Trophoblast cell (in vitro differentiated cells and primary cell): ENCODE measurements at regions not wholly inside any gene's neighbourhood (a gene's known extent, or its start where the extent isn't known, plus 50 kb on each side); places are given as distances from the start of the nearest gene placed in this dataset.

Experiments
- DNase-seq, 2 donors: peaks; one replicate each; pipeline ENCODE4 v3.0.0-alpha.2; 2016
- H2AFZ ChIP-seq: 2 replicates; pipeline ENCODE4 v1.6.1; 2013; ENCODE audit warnings: low read length, moderate library complexity, mild to moderate bottlenecking; ENCODE audit not compliant: insufficient read depth, poor library complexity
- H2AK5ac ChIP-seq: 2 replicates; pipeline ENCODE4 v1.6.1; 2013; ENCODE audit warnings: mild to moderate bottlenecking, low read length
- H2BK120ac ChIP-seq: 2 replicates; pipeline ENCODE4 v1.6.1; 2013; ENCODE audit warnings: low read length, mild to moderate bottlenecking, moderate library complexity; ENCODE audit not compliant: insufficient read depth, poor library complexity
- H2BK12ac ChIP-seq: 2 replicates; pipeline ENCODE4 v1.6.1; 2013; ENCODE audit warnings: mild to moderate bottlenecking, low read length, moderate library complexity
- H2BK5ac ChIP-seq: 2 replicates; pipeline ENCODE4 v1.6.1; 2013; ENCODE audit warnings: low read length, low read depth, moderate library complexity, mild to moderate bottlenecking; ENCODE audit not compliant: poor library complexity
- H3K14ac ChIP-seq: 2 replicates; pipeline ENCODE4 v1.6.1; 2013; ENCODE audit warnings: mild to moderate bottlenecking, low read length
- H3K18ac ChIP-seq: 2 replicates; pipeline ENCODE4 v1.6.1; 2013; ENCODE audit warnings: mild to moderate bottlenecking, low read length
- H3K23ac ChIP-seq: 2 replicates; pipeline ENCODE4 v1.6.1; 2013; ENCODE audit warnings: low read length
- H3K27ac ChIP-seq: 2 replicates; pipeline ENCODE4 v1.5.1; 2013; ENCODE audit warnings: low read depth, mild to moderate bottlenecking, inconsistent platforms, low read length, moderate library complexity
- H3K27me3 ChIP-seq: 2 replicates; pipeline ENCODE4 v1.6.1; 2013; ENCODE audit warnings: inconsistent platforms, mild to moderate bottlenecking, low read length, moderate library complexity; ENCODE audit not compliant: insufficient read depth
- H3K36me3 ChIP-seq, 2 experiments: 1 replicate in 1 of 2; 2 replicates in 1 of 2; pipeline ENCODE4 v1.6.1; 2013; ENCODE audit warnings: low read length in 2 of 2, mild to moderate bottlenecking in 2 of 2, moderate library complexity in 1 of 2; ENCODE audit not compliant: insufficient read depth in 2 of 2, control insufficient read depth in 1 of 2
- H3K4ac ChIP-seq: 2 replicates; pipeline ENCODE4 v1.6.1; 2013; ENCODE audit warnings: low read depth, mild to moderate bottlenecking, low read length, moderate library complexity
- H3K4me1 ChIP-seq, 2 experiments: 1 replicate in 1 of 2; 2 replicates in 1 of 2; pipeline ENCODE4 v1.6.1; 2013; ENCODE audit warnings: low read length in 2 of 2, mild to moderate bottlenecking in 2 of 2, moderate library complexity in 1 of 2; ENCODE audit not compliant: insufficient read depth in 2 of 2, control insufficient read depth in 1 of 2
- H3K4me2 ChIP-seq: 2 replicates; pipeline ENCODE4 v1.6.1; 2013; ENCODE audit warnings: inconsistent platforms, mild to moderate bottlenecking, low read length, moderate library complexity
- H3K4me3 ChIP-seq: 2 replicates; pipeline ENCODE4 v1.5.1; 2013; ENCODE audit warnings: mild to moderate bottlenecking, low read depth, low read length, inconsistent platforms
- H3K79me1 ChIP-seq: one replicate; pipeline ENCODE4 v1.6.1; 2013; ENCODE audit warnings: low read length
- H3K79me2 ChIP-seq: 2 replicates; pipeline ENCODE4 v1.6.1; 2013; ENCODE audit warnings: low read length, mild to moderate bottlenecking; ENCODE audit not compliant: control insufficient read depth, insufficient read depth, poor library complexity
- H3K9ac ChIP-seq: 2 replicates; pipeline ENCODE4 v1.6.1; 2013; ENCODE audit warnings: mild to moderate bottlenecking, low read length
- H3K9me3 ChIP-seq: 2 replicates; pipeline ENCODE4 v1.6.1; 2013; ENCODE audit warnings: low read depth, mild to moderate bottlenecking, control low read depth, inconsistent platforms, low read length; ENCODE audit not compliant: insufficient read depth
- H4K12ac ChIP-seq: 2 replicates; pipeline ENCODE4 v1.6.1; 2013; ENCODE audit warnings: low read depth, mild to moderate bottlenecking, low read length, moderate library complexity
- H4K8ac ChIP-seq: 2 replicates; pipeline ENCODE4 v1.6.1; 2013; ENCODE audit warnings: low read depth, mild to moderate bottlenecking, low read length, moderate library complexity
- H4K91ac ChIP-seq: one replicate; pipeline ENCODE4 v1.6.1; 2013; ENCODE audit warnings: low read depth, mild to moderate bottlenecking, low read length, moderate library complexity
- WGBS: extraction: QIAGEN DNeasy Blood & Tissue Kit; methylation state at CpG from one replicate; pipeline ENCODE4 v1.1.7; 2013; ENCODE audit warnings: missing lambda C conversion rate; ENCODE audit not compliant: insufficient read length, insufficient coverage; ENCODE audit errors: extremely low coverage; 5-methylcytosine and 5-hydroxymethylcytosine counted together

GRCh38 chr2:176817061-176817565, 395.5 kb upstream of the HNRNPA3 start:
- Histone ChIP-seq H3K79me1 (no peaks in the 10 kb centered on the region), H3K9ac (no peak overlapping the region), H3K79me2 (no peaks in the 10 kb centered on the region), H2AK5ac (no peak overlapping the region), H4K12ac (no peak overlapping the region), H3K14ac (no peak overlapping the region), H3K23ac (no peak overlapping the region), H2AFZ (no peak overlapping the region), H3K4me2 (no peak overlapping the region), H3K9me3 (no peaks in the 10 kb centered on the region), H3K4me3 (no peak overlapping the region), H3K27ac (no peak overlapping the region), H4K91ac (no peak overlapping the region), H3K18ac (no peak overlapping the region), H3K36me3 (no peaks in the 10 kb centered on the region), H3K4ac (no peak overlapping the region), H2BK12ac (no peak overlapping the region), H3K4me1 (no peaks in the 10 kb centered on the region), H2BK120ac (no peak overlapping the region), H2BK5ac (no peak overlapping the region), H3K27me3 (no peaks in the 10 kb centered on the region), H4K8ac (no peak overlapping the region)
- DNase-seq = no peak
- no CpG with 5 or more reads among the region's 7 CpGs for WGBS

GRCh38 chr2:176818076-176818475, 394.5 kb upstream of the HNRNPA3 start:
- Histone ChIP-seq H3K9ac (no peak overlapping the region), H3K14ac (no peak overlapping the region), H3K36me3 (no peaks in the 10 kb centered on the region), H2BK12ac (no peak overlapping the region), H3K79me2 (no peaks in the 10 kb centered on the region), H3K79me1 (no peaks in the 10 kb centered on the region), H3K9me3 (no peaks in the 10 kb centered on the region), H3K4me3 (no peak overlapping the region), H3K18ac (no peak overlapping the region), H4K12ac (no peak overlapping the region), H3K4ac (no peak overlapping the region), H2AK5ac (no peak overlapping the region), H3K27me3 (no peaks in the 10 kb centered on the region), H3K27ac (no peak overlapping the region), H2AFZ (no peak overlapping the region), H4K91ac (no peak overlapping the region), H3K4me1 (no peaks in the 10 kb centered on the region), H3K23ac (no peak overlapping the region), H3K4me2 (no peak overlapping the region), H2BK120ac (no peak overlapping the region), H4K8ac (no peak overlapping the region), H2BK5ac (no peak overlapping the region)
- no CpG with 5 or more reads among the region's 4 CpGs for WGBS
- DNase-seq = no peak

- H4K91ac ChIP-seq = no peak overlapping the region
- no peak overlapping the region for H3K4ac ChIP-seq
- H3K79me1 ChIP-seq = no peaks in the 10 kb centered on the region
- no peak for DNase-seq
- no peak overlapping the region for H2BK12ac ChIP-seq
- H3K9ac ChIP-seq = no peak overlapping the region
- no peak overlapping the region for H2AFZ ChIP-seq
- H3K27ac ChIP-seq = no peak overlapping the region
- no peaks in the 10 kb centered on the region for H3K27me3 ChIP-seq
- no peak overlapping the region for H2BK5ac ChIP-seq
- no peak overlapping the region for H2BK120ac ChIP-seq
- WGBS = no CpG with 5 or more reads among the region's 7 CpGs
- H4K12ac ChIP-seq = no peak overlapping the region
- H3K23ac ChIP-seq = no peak overlapping the region
- no peak overlapping the region for H2AK5ac ChIP-seq
- H3K14ac ChIP-seq = no peak overlapping the region
- no peaks in the 10 kb centered on the region for H3K9me3 ChIP-seq
- no peak overlapping the region for H3K4me2 ChIP-seq
- H3K36me3 ChIP-seq = no peaks in the 10 kb centered on the region
- no peaks in the 10 kb centered on the region for H3K4me1 ChIP-seq
- no peak overlapping the region for H4K8ac ChIP-seq
- no peak overlapping the region for H3K4me3 ChIP-seq
- H3K18ac ChIP-seq = no peak overlapping the region
- H3K79me2 ChIP-seq = no peaks in the 10 kb centered on the region
Measured at GRCh38 chr2:176818617-176819016, 394.0 kb upstream of the HNRNPA3 start.

GRCh38 chr2:176819306-176819705, 393.3 kb upstream of the HNRNPA3 start:
- Histone ChIP-seq H4K12ac (no peak overlapping the region), H3K4me3 (no peak overlapping the region), H2BK12ac (no peak overlapping the region), H3K36me3 (no peaks in the 10 kb centered on the region), H3K4ac (no peak overlapping the region), H3K4me2 (no peak overlapping the region), H3K18ac (no peak overlapping the region), H2BK5ac (no peak overlapping the region), H2BK120ac (no peak overlapping the region), H4K8ac (no peak overlapping the region), H3K23ac (no peak overlapping the region), H2AFZ (no peak overlapping the region), H3K27me3 (no peaks in the 10 kb centered on the region), H4K91ac (no peak overlapping the region), H3K9me3 (no peaks in the 10 kb centered on the region), H3K9ac (no peak overlapping the region), H3K79me2 (no peaks in the 10 kb centered on the region), H3K79me1 (no peaks in the 10 kb centered on the region), H3K27ac (no peak overlapping the region), H3K14ac (no peak overlapping the region), H3K4me1 (no peaks in the 10 kb centered on the region), H2AK5ac (no peak overlapping the region)
- no peak for DNase-seq
- WGBS = no CpG with 5 or more reads among the region's 4 CpGs
